ENCODE measurements at regions not wholly inside any gene's neighbourhood (a gene's known extent, or its start where the extent isn't known, plus 50 kb on each side); places are given as distances from the start of the nearest gene placed in this dataset.

GRCh38 chr1:239560921-239561320, 174.6 kb downstream of the CHRM3 start:
- H3K14ac ChIP-seq (ENCODE audit: low read length): no peak overlapping the region
- no peak overlapping the region for H4K8ac ChIP-seq (ENCODE audit: low read depth, low read length)
- no peak overlapping the region for H4K91ac ChIP-seq (ENCODE audit: low read depth, low read length, poor library complexity)
- H3K4me3 ChIP-seq (ENCODE audit: low read length in 2 of 2): no peak overlapping the region
- H3K79me1 ChIP-seq (ENCODE audit: low read depth, low read length): no peaks in the 10 kb centered on the region
- H3K4me1 ChIP-seq (ENCODE audit: control insufficient read depth in 2 of 2, insufficient read depth in 1 of 2, low read depth in 1 of 2, low read length in 2 of 2): no peaks in the 10 kb centered on the region
- no peak overlapping the region for H2BK15ac ChIP-seq (ENCODE audit: low read length)
- no peak overlapping the region for H2BK5ac ChIP-seq (ENCODE audit: low read length)
- DNase-seq (ENCODE audit: low spot score): no peak
- WGBS, 2 donors (ENCODE audit: extremely low coverage in 2 of 2, insufficient read length in 2 of 2, insufficient replicate concordance in 1 of 2): no CpG with 5 or more reads among the region's 4 CpGs
- H2BK120ac ChIP-seq (ENCODE audit: low read depth, low read length): no peak overlapping the region
- H2BK12ac ChIP-seq (ENCODE audit: low read length): no peak overlapping the region
- no peaks in the 10 kb centered on the region for H3K9me3 ChIP-seq (replicated peaks in 1 of 2; ENCODE audit: control insufficient read depth in 2 of 2, insufficient read depth in 1 of 2, low read depth in 1 of 2, low read length in 2 of 2)
- no peak overlapping the region for H3K9ac ChIP-seq (ENCODE audit: low read depth, low read length, poor library complexity)
- no peak overlapping the region for H3K23ac ChIP-seq (ENCODE audit: low read depth, low read length, poor library complexity)
- H2AFZ ChIP-seq (ENCODE audit: low read length): no peak overlapping the region
- H3K4ac ChIP-seq (ENCODE audit: low read length): no peak overlapping the region
- H3K36me3 ChIP-seq (replicated peaks in 1 of 2; ENCODE audit: control insufficient read depth in 2 of 2, insufficient read depth in 2 of 2, low read length in 2 of 2): no peaks in the 10 kb centered on the region
- H3K18ac ChIP-seq (ENCODE audit: low read length): no peak overlapping the region
- H2AK5ac ChIP-seq (ENCODE audit: low read depth, low read length): no peak overlapping the region
- H3K27me3 ChIP-seq (ENCODE audit: control insufficient read depth in 3 of 3, insufficient read depth in 3 of 3, low read depth in 1 of 3, low read length in 3 of 3): no peaks in the 10 kb centered on the region
- H3K27ac ChIP-seq (replicated peaks; ENCODE audit: low read length): no peak overlapping the region
- no peak overlapping the region for H3K4me2 ChIP-seq (ENCODE audit: insufficient read depth, low read length, poor library complexity, severe bottlenecking)

- H3K14ac ChIP-seq (ENCODE audit: low read length): no peak overlapping the region
- H3K36me3 ChIP-seq (replicated peaks in 1 of 2; ENCODE audit: control insufficient read depth in 2 of 2, insufficient read depth in 2 of 2, low read length in 2 of 2): no peaks in the 10 kb centered on the region
- no peak overlapping the region for H2BK12ac ChIP-seq (ENCODE audit: low read length)
- no peak overlapping the region for H2BK5ac ChIP-seq (ENCODE audit: low read length)
- no peaks in the 10 kb centered on the region for H3K9me3 ChIP-seq (replicated peaks in 1 of 2; ENCODE audit: control insufficient read depth in 2 of 2, insufficient read depth in 1 of 2, low read depth in 1 of 2, low read length in 2 of 2)
- WGBS, 2 donors (ENCODE audit: extremely low coverage in 2 of 2, insufficient read length in 2 of 2, insufficient replicate concordance in 1 of 2): no CpG with 5 or more reads among the region's 6 CpGs
- no peak overlapping the region for H2AK5ac ChIP-seq (ENCODE audit: low read depth, low read length)
- no peak overlapping the region for H4K91ac ChIP-seq (ENCODE audit: low read depth, low read length, poor library complexity)
- no peak overlapping the region for H2BK15ac ChIP-seq (ENCODE audit: low read length)
- no peak overlapping the region for H3K4me2 ChIP-seq (ENCODE audit: insufficient read depth, low read length, poor library complexity, severe bottlenecking)
- no peak overlapping the region for H3K9ac ChIP-seq (ENCODE audit: low read depth, low read length, poor library complexity)
- no peaks in the 10 kb centered on the region for H3K79me1 ChIP-seq (ENCODE audit: low read depth, low read length)
- no peak for DNase-seq (ENCODE audit: low spot score)
- H3K4me1 ChIP-seq (ENCODE audit: control insufficient read depth in 2 of 2, insufficient read depth in 1 of 2, low read depth in 1 of 2, low read length in 2 of 2): no peaks in the 10 kb centered on the region
- no peak overlapping the region for H2BK120ac ChIP-seq (ENCODE audit: low read depth, low read length)
- no peak overlapping the region for H3K18ac ChIP-seq (ENCODE audit: low read length)
- no peak overlapping the region for H3K4me3 ChIP-seq (ENCODE audit: low read length in 2 of 2)
- no peak overlapping the region for H3K23ac ChIP-seq (ENCODE audit: low read depth, low read length, poor library complexity)
- no peak overlapping the region for H2AFZ ChIP-seq (ENCODE audit: low read length)
- H3K27ac ChIP-seq (replicated peaks; ENCODE audit: low read length): no peak overlapping the region
- H3K4ac ChIP-seq (ENCODE audit: low read length): no peak overlapping the region
- no peak overlapping the region for H4K8ac ChIP-seq (ENCODE audit: low read depth, low read length)
- H3K27me3 ChIP-seq (ENCODE audit: control insufficient read depth in 3 of 3, insufficient read depth in 3 of 3, low read depth in 1 of 3, low read length in 3 of 3): no peaks in the 10 kb centered on the region
Observed at GRCh38 chr1:239562095-239562494, 175.7 kb downstream of the CHRM3 start.

GRCh38 chr1:239563681-239564080, 177.3 kb downstream of the CHRM3 start:
- Histone ChIP-seq H3K4ac (ENCODE audit: low read length) (no peak overlapping the region), H3K9ac (ENCODE audit: low read depth, low read length, poor library complexity) (no peak overlapping the region), H3K23ac (ENCODE audit: low read depth, low read length, poor library complexity) (no peak overlapping the region), H3K4me1 (ENCODE audit: control insufficient read depth in 2 of 2, insufficient read depth in 1 of 2, low read depth in 1 of 2, low read length in 2 of 2) (no peaks in the 10 kb centered on the region), H3K27ac (replicated peaks; ENCODE audit: low read length) (no peak overlapping the region), H2BK120ac (ENCODE audit: low read depth, low read length) (no peak overlapping the region), H3K79me1 (ENCODE audit: low read depth, low read length) (no peaks in the 10 kb centered on the region), H2BK12ac (ENCODE audit: low read length) (no peak overlapping the region), H3K36me3 (replicated peaks in 1 of 2; ENCODE audit: control insufficient read depth in 2 of 2, insufficient read depth in 2 of 2, low read length in 2 of 2) (no peaks in the 10 kb centered on the region), H3K9me3 (replicated peaks in 1 of 2; ENCODE audit: control insufficient read depth in 2 of 2, insufficient read depth in 1 of 2, low read depth in 1 of 2, low read length in 2 of 2) (peaks cover 0 to 2% of the 10 kb centered on the region in 2 donors), H2AK5ac (ENCODE audit: low read depth, low read length) (no peak overlapping the region), H2AFZ (ENCODE audit: low read length) (no peak overlapping the region), H4K91ac (ENCODE audit: low read depth, low read length, poor library complexity) (no peak overlapping the region), H3K18ac (ENCODE audit: low read length) (no peak overlapping the region), H2BK5ac (ENCODE audit: low read length) (no peak overlapping the region), H3K4me2 (ENCODE audit: insufficient read depth, low read length, poor library complexity, severe bottlenecking) (no peak overlapping the region), H4K8ac (ENCODE audit: low read depth, low read length) (no peak overlapping the region), H3K4me3 (ENCODE audit: low read length in 2 of 2) (no peak overlapping the region), H2BK15ac (ENCODE audit: low read length) (no peak overlapping the region), H3K27me3 (ENCODE audit: control insufficient read depth in 3 of 3, insufficient read depth in 3 of 3, low read depth in 1 of 3, low read length in 3 of 3) (no peaks in the 10 kb centered on the region), H3K14ac (ENCODE audit: low read length) (no peak overlapping the region)
- no peak for DNase-seq (ENCODE audit: low spot score)
- no CpG with 5 or more reads among the region's 2 CpGs for WGBS, 2 donors (ENCODE audit: extremely low coverage in 2 of 2, insufficient read length in 2 of 2, insufficient replicate concordance in 1 of 2)

DNA sequence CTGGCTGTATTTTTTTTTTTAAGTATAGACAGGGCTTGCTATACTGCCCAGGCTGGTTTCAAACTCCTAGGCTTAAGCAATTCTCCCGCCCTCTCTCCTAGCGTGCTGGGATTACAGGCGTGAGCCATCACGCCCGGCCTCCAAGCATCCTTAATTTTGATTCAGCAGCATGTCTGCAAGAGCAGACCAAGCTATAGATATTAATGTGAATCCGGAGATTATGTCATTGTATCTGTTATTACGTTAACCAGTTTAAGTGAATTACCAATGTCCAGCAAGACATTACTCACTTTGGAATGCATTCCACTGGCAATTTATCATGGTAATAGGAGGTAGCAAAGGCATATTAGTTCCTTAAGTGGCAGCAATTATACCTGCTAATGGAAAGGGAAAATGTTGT, 179.7 kb downstream of the CHRM3 start:
- Histone ChIP-seq H2BK5ac (ENCODE audit: low read length) (no peak overlapping the region), H2BK120ac (ENCODE audit: low read depth, low read length) (no peak overlapping the region), H3K27ac (replicated peaks; ENCODE audit: low read length) (no peak overlapping the region), H2AK5ac (ENCODE audit: low read depth, low read length) (no peak overlapping the region), H3K18ac (ENCODE audit: low read length) (no peak overlapping the region), H2BK15ac (ENCODE audit: low read length) (no peak overlapping the region), H3K27me3 (ENCODE audit: control insufficient read depth in 3 of 3, insufficient read depth in 3 of 3, low read depth in 1 of 3, low read length in 3 of 3) (peaks cover 0 to 4% (median 0%) of the 10 kb centered on the region in 3 experiments), H2BK12ac (ENCODE audit: low read length) (no peak overlapping the region), H2AFZ (ENCODE audit: low read length) (no peak overlapping the region), H3K4me1 (ENCODE audit: control insufficient read depth in 2 of 2, insufficient read depth in 1 of 2, low read depth in 1 of 2, low read length in 2 of 2) (no peaks in the 10 kb centered on the region), H3K4me3 (ENCODE audit: low read length in 2 of 2) (no peak overlapping the region), H3K14ac (ENCODE audit: low read length) (no peak overlapping the region), H4K91ac (ENCODE audit: low read depth, low read length, poor library complexity) (no peak overlapping the region), H3K36me3 (replicated peaks in 1 of 2; ENCODE audit: control insufficient read depth in 2 of 2, insufficient read depth in 2 of 2, low read length in 2 of 2) (no peaks in the 10 kb centered on the region), H3K9me3 (replicated peaks in 1 of 2; ENCODE audit: control insufficient read depth in 2 of 2, insufficient read depth in 1 of 2, low read depth in 1 of 2, low read length in 2 of 2) (peaks cover 0 to 2% of the 10 kb centered on the region in 2 donors), H3K9ac (ENCODE audit: low read depth, low read length, poor library complexity) (no peak overlapping the region), H3K79me1 (ENCODE audit: low read depth, low read length) (no peaks in the 10 kb centered on the region), H3K23ac (ENCODE audit: low read depth, low read length, poor library complexity) (no peak overlapping the region), H3K4ac (ENCODE audit: low read length) (no peak overlapping the region), H3K4me2 (ENCODE audit: insufficient read depth, low read length, poor library complexity, severe bottlenecking) (no peak overlapping the region), H4K8ac (ENCODE audit: low read depth, low read length) (no peak overlapping the region)
- DNase-seq (ENCODE audit: low spot score): no peak
- WGBS, 2 donors (ENCODE audit: extremely low coverage in 2 of 2, insufficient read length in 2 of 2, insufficient replicate concordance in 1 of 2): no CpG with 5 or more reads among the region's 7 CpGs
